ENCODE measurements at regions not wholly inside any gene's neighbourhood (a gene's known extent, or its start where the extent isn't known, plus 50 kb on each side); places are given as distances from the start of the nearest gene placed in this dataset.

GRCh38 chr3:13152826-13153710 lies 79.8 kb upstream of the IQSEC1 start:
- TF ChIP-seq EZH2phosphoT487 (IDR thresholded peaks at IDR 0.05; ENCODE audit: borderline replicate concordance, low read length), result no peak
- TF ChIP-seq, protein P1, sequence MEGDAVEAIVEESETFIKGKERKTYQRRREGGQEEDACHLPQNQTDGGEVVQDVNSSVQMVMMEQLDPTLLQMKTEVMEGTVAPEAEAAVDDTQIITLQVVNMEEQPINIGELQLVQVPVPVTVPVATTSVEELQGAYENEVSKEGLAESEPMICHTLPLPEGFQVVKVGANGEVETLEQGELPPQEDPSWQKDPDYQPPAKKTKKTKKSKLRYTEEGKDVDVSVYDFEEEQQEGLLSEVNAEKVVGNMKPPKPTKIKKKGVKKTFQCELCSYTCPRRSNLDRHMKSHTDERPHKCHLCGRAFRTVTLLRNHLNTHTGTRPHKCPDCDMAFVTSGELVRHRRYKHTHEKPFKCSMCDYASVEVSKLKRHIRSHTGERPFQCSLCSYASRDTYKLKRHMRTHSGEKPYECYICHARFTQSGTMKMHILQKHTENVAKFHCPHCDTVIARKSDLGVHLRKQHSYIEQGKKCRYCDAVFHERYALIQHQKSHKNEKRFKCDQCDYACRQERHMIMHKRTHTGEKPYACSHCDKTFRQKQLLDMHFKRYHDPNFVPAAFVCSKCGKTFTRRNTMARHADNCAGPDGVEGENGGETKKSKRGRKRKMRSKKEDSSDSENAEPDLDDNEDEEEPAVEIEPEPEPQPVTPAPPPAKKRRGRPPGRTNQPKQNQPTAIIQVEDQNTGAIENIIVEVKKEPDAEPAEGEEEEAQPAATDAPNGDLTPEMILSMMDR (IDR thresholded peaks at IDR 0.05; ENCODE audit: low read depth, low read length, poor library complexity, severe bottlenecking), result no peak
